Activated CD4-positive, alpha-beta memory T cell treated with anti-CD3 and anti-CD28 coated beads, Interleukin-2, amount 10 ng/mL, durations not matched to agents 7 days and 5 days (primary cell): ENCODE measurements at regions not wholly inside any gene's neighbourhood (a gene's known extent, or its start where the extent isn't known, plus 50 kb on each side); places are given as distances from the start of the nearest gene placed in this dataset.

Experiments
- CTCF ChIA-PET: fragments of 350-600 bp; sonication (Branson Sonifier 250); formaldehyde crosslinking; loops from one replicate; lab custom pipeline; 2021; ENCODE audit warnings: antibody characterized with exemption, inconsistent platforms; lab: Charles Lee
- POLR2A ChIA-PET: fragments of 350-600 bp; sonication (Branson Sonifier 250); formaldehyde crosslinking; loops from one replicate; lab custom pipeline; 2021; ENCODE audit warnings: antibody characterized with exemption; lab: Charles Lee
- DNase-seq: peaks from one replicate; pipeline ENCODE4 v3.0.0-alpha.2; 2020
- H3K27ac Mint-ChIP-seq: one replicate; pipeline ENCODE4 v1.8.0; 2021; ENCODE audit warnings: mild to moderate bottlenecking, mixed read lengths
- H3K27me3 Mint-ChIP-seq: one replicate; pipeline ENCODE4 v1.8.0; 2021; ENCODE audit warnings: mixed read lengths
- H3K36me3 Mint-ChIP-seq: one replicate; pipeline ENCODE4 v1.8.0; 2021; ENCODE audit warnings: low read depth, mixed read lengths
- H3K4me1 Mint-ChIP-seq: one replicate; pipeline ENCODE4 v1.8.0; 2021; ENCODE audit warnings: mixed read lengths
- H3K4me3 Mint-ChIP-seq: one replicate; pipeline ENCODE4 v1.8.0; 2021; ENCODE audit warnings: mild to moderate bottlenecking, mixed read lengths
- H3K9me3 Mint-ChIP-seq: one replicate; pipeline ENCODE4 v1.8.0; 2021; ENCODE audit warnings: mixed read lengths

DNA sequence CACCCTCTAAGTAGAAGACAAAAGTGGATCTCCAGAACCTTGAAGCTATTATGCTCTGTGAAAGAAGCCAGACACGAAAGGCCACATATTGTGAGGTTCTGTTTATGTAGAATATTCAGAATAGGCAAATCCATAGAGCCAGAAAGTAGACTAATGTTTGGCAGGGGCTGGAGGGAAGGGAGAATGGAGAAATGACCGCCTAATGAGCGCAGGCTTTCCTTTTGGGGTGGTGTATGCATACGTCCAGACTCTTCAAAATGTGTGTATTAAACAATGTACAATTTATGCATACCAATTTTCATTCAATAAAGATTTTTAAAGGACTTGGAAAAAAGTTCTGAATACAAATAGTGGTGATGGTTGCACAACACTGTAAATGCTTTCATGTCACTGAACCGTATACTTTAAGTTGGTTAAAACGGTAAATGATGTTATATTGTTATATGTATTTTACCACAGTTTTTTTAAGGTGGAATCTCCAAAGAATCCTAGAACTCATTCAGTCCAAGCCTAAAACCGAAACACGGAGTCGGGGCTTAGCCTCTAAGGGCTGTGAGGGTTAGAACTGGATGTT, 397.4 kb downstream of the SOX9 start:
- Mint-ChIP-seq H3K27me3 (no peaks in the 10 kb centered on the region), H3K36me3 (no peaks in the 10 kb centered on the region), H3K4me3 (no peak overlapping the region), H3K4me1 (no peaks in the 10 kb centered on the region), H3K27ac (no peak overlapping the region), H3K9me3 (no peaks in the 10 kb centered on the region)
- DNase-seq, result no peak
- ChIA-PET CTCF (no interaction called here), POLR2A (no interaction called here)

DNA sequence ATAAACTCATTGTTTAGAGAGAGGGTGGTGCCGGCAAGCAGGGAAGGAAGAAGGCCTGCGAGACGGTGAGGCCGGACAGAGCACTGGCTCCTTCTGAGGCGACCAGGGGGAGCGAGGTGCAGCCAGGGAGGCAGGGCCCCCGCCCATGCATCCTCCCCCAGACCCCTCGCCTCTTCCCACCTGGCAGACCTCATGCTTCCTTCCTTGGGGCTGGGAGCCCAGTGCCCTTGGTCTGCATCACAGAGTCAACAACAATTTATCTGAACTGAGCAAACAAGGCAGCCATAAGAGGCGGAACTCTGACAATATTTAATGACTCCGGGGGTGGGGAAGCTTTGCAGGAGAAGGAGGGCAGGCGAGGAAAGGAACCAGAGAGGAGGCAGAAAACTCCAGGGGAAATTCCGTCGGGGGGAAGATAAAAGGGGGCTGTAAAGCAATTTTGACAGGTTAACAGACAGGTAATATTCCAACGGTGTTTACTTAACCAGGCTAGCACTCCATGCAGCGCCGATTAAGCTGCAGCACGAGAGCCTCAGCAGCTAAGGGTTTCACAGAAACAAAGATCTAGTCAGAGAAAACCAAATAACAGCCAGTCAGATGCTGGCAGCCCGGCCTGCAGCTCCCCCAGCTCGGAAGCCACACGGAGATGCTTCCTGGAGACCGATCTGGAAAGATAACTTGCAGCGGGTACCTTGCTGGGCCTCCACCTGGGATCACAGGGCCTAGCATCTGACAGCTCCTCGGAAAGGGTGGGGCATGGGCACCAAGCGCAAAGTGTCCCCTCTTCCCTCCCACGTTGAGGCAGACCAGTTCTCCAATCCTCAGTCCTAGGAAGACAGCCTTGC, 398.2 kb downstream of the SOX9 start:
- ChIA-PET CTCF (no interaction called here), POLR2A (no interaction called here)
- Mint-ChIP-seq H3K27me3 (no peaks in the 10 kb centered on the region), H3K4me3 (no peak overlapping the region), H3K36me3 (no peaks in the 10 kb centered on the region), H3K9me3 (no peaks in the 10 kb centered on the region), H3K27ac (no peak overlapping the region), H3K4me1 (no peaks in the 10 kb centered on the region)
- no peak for DNase-seq

DNA sequence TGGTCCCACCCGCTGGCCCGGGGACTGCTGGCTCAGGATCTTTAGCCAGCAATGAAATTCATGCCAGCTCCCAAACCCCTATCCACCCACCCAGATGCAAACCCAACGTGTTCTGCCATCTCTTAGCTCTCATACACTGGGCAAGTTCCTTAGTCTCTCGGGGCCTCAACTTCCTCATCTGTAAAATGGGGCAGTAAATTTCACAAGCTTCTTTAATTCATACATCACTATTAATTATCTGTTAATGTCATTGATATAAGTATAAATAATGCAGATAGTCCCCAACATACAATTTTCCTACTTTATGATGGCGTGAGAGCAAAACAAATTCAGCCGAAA, 398.7 kb downstream of the SOX9 start:
- no peak overlapping the region for H3K4me3 Mint-ChIP-seq
- H3K9me3 Mint-ChIP-seq, result no peaks in the 10 kb centered on the region
- H3K36me3 Mint-ChIP-seq, result no peaks in the 10 kb centered on the region
- CTCF ChIA-PET, result interaction anchor here (0.6 kb wide), 1 partner anchor 10 kb away, joined by 3 read pairs; no protein-coding TSS in a partner anchor
- POLR2A ChIA-PET, result no interaction called here
- no peak for DNase-seq
- H3K27ac Mint-ChIP-seq, result no peak overlapping the region
- H3K4me1 Mint-ChIP-seq, result no peaks in the 10 kb centered on the region
- peaks cover 2% of the 10 kb centered on the region for H3K27me3 Mint-ChIP-seq

DNA sequence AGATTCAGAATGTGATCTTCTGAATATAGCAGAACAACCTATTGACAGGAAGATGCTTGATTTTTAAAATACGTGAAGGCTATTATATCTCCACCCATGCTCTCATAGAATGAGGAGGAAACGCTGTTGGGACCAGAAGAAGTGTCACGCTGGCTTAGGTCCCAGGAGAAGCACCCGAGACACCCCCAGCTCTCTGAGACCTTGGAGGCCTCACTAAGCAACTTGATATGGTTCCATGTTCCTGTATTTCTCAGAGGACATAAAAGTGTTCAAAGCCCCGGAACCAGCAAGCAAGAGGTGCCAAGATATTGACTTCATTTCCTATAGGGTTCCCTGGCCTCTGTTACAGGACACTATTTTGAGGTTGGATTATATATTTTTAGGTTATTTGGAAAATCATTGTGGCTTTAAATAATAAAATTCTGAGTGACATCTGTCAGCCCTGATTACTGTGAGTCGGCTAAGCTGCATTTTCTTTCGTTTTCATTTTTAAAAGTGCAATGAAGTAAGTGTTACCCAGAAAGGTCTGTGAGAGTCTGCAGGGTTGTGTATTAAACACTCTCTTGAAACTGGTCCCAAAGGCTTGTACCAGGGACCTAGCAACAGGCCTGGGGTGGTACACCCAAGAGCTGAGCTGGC, 400.0 kb downstream of the SOX9 start:
- Mint-ChIP-seq H3K27ac (no peak overlapping the region), H3K4me3 (no peak overlapping the region)
- POLR2A ChIA-PET, result no interaction called here

DNA sequence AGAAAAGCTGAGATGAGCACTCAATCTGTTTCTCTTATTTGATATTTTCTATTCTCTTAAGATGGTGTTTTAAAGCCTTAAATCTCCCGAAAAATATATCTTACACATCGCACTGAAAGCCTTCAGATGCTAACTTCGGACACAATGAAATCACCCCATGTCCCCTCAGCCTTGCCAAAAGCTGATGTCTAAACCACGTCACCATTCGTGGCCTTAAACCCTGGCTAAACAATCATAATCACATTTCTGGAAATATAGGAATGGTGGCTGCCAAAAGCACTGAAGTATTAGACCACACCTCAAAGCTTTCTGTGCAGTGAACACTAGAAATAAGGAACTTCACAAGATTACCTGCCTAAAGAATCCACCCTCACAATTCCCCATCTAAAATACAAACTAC, 402.7 kb downstream of the SOX9 start:
- H3K4me3 Mint-ChIP-seq, result no peak overlapping the region
- peaks cover 2% of the 10 kb centered on the region for H3K27me3 Mint-ChIP-seq
- no peak overlapping the region for H3K27ac Mint-ChIP-seq
- no peaks in the 10 kb centered on the region for H3K4me1 Mint-ChIP-seq
- POLR2A ChIA-PET, result no interaction called here
- H3K9me3 Mint-ChIP-seq, result no peaks in the 10 kb centered on the region
- no peak for DNase-seq
- CTCF ChIA-PET, result no interaction called here
- H3K36me3 Mint-ChIP-seq, result no peaks in the 10 kb centered on the region

More for the DNA sequence above, 400.0 kb downstream of the SOX9 start:
- no peaks in the 10 kb centered on the region for H3K4me1 Mint-ChIP-seq
- CTCF ChIA-PET, result no interaction called here
- peaks cover 2% of the 10 kb centered on the region for H3K27me3 Mint-ChIP-seq
- no peaks in the 10 kb centered on the region for H3K36me3 Mint-ChIP-seq
- DNase-seq, result no peak
- H3K9me3 Mint-ChIP-seq, result no peaks in the 10 kb centered on the region

DNA sequence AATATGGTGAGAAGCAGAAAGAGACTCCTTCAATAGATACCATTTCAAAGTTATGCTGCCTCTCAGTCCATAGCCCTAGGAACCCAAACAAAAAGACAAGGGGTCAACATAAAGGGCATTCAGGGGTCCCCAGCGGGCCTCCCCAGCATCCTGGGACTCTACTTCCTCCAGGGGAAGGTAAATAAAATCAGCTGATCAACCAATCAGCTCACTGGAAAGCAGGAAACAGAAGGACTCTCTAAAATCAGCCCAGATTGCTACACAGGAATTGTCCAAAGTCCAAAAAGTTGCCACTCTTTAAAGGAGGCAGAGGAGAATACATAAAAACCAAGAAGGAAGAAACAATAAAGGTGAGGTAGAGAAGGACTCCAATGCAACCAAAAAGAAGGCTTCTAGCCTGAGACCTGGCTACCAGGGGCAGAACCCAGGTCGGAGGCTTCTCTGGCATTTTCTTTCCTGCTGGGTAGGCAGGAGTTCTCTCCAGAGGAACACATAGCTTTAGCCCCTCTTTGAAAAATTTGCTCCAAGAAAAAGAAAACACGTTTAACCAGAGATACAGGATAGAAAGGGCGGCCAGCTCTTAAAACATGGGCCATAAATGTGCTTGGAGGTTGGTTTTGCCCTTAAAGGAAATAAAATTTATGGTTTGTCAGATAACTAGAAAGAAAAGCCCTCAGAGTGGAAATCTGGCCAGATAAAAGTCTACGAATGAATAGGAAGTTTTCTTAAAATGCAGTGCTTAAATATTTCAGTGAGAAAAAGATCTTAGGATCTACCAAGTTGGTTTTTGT, 404.6 kb downstream of the SOX9 start:
- Mint-ChIP-seq H3K36me3 (no peaks in the 10 kb centered on the region), H3K4me3 (no peak overlapping the region), H3K4me1 (no peaks in the 10 kb centered on the region), H3K9me3 (no peaks in the 10 kb centered on the region), H3K27ac (no peak overlapping the region), H3K27me3 (peaks cover 2% of the 10 kb centered on the region)
- ChIA-PET CTCF (no interaction called here), POLR2A (no interaction called here)
- no peak for DNase-seq

DNA sequence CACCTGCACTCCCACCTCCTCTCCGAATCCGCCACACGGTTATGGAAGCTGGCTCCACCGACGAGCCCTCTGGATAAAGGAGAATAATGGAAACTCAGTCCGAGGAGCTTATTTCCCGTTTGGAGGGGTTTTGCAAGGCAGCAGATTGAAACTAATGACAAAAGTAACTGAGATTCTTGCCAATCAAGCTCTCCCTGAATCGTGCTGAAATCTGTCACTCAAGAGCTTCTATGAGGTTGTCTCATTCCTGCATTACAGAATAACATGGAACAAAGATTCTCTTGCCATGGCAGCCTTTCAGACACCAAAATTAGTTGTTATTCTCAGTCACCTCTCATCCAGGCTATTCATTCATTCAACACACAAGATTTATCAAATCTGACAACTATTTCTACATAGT, 405.9 kb downstream of the SOX9 start:
- no peak for DNase-seq
- H3K36me3 Mint-ChIP-seq, result no peaks in the 10 kb centered on the region
- peaks cover 2% of the 10 kb centered on the region for H3K27me3 Mint-ChIP-seq
- H3K4me3 Mint-ChIP-seq, result no peak overlapping the region
- no peak overlapping the region for H3K27ac Mint-ChIP-seq
- ChIA-PET POLR2A (no interaction called here), CTCF (no interaction called here)
- H3K9me3 Mint-ChIP-seq, result no peaks in the 10 kb centered on the region
- H3K4me1 Mint-ChIP-seq, result no peaks in the 10 kb centered on the region

DNA sequence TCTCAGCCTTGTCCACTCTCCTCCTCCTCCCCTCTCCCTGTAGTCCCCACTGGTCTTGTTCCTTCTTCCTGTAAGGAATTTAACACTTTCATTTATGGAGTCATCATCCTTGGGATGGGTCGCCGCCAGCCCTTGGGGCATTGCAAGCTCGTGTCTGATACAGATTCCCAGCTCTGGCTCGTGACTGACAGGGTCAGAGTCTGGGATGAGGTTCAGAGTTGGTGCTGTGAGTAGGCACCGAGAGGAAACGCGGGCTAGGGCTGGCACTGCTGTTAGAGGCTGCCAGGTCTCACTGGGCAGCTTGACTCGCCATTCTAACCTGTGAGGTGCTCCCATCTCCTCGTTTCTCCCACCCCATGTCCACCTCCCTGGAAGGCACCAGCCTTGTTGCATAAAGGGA, 407.0 kb downstream of the SOX9 start:
- CTCF ChIA-PET, result interaction anchor here (0.7 kb wide), 1 partner anchor 12 kb away, joined by 3 read pairs; no protein-coding TSS in a partner anchor
- Mint-ChIP-seq H3K4me1 (no peaks in the 10 kb centered on the region), H3K27me3 (peaks cover 2% of the 10 kb centered on the region)

DNA sequence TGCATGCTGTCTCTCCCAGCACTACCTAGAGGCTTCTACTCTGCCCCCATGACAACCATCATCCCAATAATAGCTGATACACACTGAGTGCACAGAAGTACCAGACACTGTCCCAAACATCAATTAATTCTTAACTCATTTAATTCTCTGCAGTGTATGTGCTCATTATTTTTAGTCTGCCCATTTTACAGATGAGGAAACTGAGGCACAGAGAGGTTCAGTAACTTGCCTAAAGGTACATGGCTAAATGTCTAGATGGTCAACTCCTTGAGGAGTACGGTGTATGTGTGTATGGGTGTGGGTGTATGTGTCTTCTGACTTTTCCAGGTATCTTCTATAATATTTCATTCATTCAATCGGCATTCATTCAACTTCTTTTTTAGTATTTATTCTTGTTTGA, 407.9 kb downstream of the SOX9 start:
- Mint-ChIP-seq H3K27me3 (peaks cover 2% of the 10 kb centered on the region), H3K27ac (no peak overlapping the region), H3K9me3 (no peaks in the 10 kb centered on the region), H3K4me1 (no peaks in the 10 kb centered on the region), H3K4me3 (no peak overlapping the region), H3K36me3 (no peaks in the 10 kb centered on the region)
- ChIA-PET CTCF (no interaction called here), POLR2A (no interaction called here)
- no peak for DNase-seq

More for the DNA sequence above, 407.0 kb downstream of the SOX9 start:
- POLR2A ChIA-PET, result no interaction called here
- no peak overlapping the region for H3K27ac Mint-ChIP-seq
- no peak overlapping the region for H3K4me3 Mint-ChIP-seq
- no peaks in the 10 kb centered on the region for H3K9me3 Mint-ChIP-seq
- no peaks in the 10 kb centered on the region for H3K36me3 Mint-ChIP-seq
- no peak for DNase-seq

DNA sequence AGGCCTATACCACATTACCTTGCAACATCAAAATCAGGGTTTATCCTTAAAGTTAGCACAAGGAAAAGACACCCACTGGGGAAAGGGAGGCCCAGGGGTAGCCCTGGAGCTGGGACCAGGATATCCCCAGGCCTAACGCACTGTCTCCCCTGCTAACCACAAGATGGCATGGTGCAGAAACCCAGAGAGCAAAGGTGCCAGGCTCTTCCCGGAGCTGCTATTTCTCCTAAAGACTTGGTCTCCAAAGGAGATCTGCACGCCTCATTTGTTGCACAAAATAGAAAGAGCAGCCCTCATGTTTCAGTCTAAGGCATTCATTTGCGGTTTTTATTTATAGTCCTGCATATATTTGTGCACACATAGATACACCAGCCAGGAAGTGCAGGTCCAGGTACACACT, 408.6 kb downstream of the SOX9 start:
- H3K27me3 Mint-ChIP-seq, result peaks cover under 1% of the 10 kb centered on the region
- H3K4me3 Mint-ChIP-seq, result no peak overlapping the region
- no peak overlapping the region for H3K27ac Mint-ChIP-seq
- CTCF ChIA-PET, result interaction anchor here (0.7 kb wide), 1 partner anchor 10 kb away, joined by 3 read pairs; no protein-coding TSS in a partner anchor
- DNase-seq, result no peak
- no peaks in the 10 kb centered on the region for H3K36me3 Mint-ChIP-seq
- no peaks in the 10 kb centered on the region for H3K9me3 Mint-ChIP-seq
- POLR2A ChIA-PET, result no interaction called here
- no peaks in the 10 kb centered on the region for H3K4me1 Mint-ChIP-seq

DNA sequence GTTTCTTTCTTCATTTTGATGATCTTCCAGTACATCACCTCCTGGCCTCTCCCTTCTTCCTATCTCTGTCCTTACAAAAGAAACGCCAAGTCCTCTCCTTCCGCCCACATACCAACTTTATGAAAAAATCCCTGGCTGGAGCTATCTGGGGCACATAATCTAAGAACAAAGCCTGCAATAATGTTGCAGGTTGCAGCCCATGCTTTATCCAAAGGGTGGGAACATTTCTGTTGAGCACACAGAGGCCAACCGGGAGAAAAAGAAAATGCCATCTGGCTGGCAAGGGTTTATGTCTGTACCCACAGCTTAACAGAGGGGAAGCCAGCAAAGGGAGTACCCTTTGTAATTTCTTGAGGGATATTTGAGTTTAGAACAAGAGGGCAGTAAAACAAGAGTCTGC, 409.6 kb downstream of the SOX9 start:
- Mint-ChIP-seq H3K27ac (no peak overlapping the region), H3K9me3 (no peaks in the 10 kb centered on the region), H3K4me3 (no peak overlapping the region), H3K4me1 (no peaks in the 10 kb centered on the region), H3K27me3 (no peaks in the 10 kb centered on the region), H3K36me3 (no peaks in the 10 kb centered on the region)
- ChIA-PET CTCF (no interaction called here), POLR2A (no interaction called here)
- DNase-seq, result no peak

DNA sequence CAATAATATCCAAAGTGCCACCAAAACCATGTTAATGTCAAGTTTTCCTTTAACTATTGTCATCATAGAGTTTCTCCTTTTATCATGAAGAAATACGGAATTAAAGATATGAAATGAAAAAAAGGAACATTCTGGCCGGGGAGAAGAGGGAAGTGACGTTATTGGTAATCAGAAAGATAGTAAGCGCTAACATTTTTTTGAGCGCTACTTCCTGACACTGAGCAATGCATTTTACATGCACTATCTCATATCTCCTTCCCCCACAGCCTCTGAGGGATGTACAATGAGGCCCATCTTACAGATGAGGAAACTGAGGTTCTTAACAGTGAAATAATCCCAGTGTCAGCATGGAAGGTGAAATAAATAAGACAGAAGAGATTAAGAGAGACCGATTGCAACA, 410.9 kb downstream of the SOX9 start:
- Mint-ChIP-seq H3K36me3 (no peaks in the 10 kb centered on the region), H3K9me3 (no peaks in the 10 kb centered on the region), H3K4me1 (no peaks in the 10 kb centered on the region), H3K4me3 (no peak overlapping the region), H3K27ac (no peak overlapping the region), H3K27me3 (no peaks in the 10 kb centered on the region)
- ChIA-PET POLR2A (no interaction called here), CTCF (no interaction called here)
- no peak for DNase-seq

DNA sequence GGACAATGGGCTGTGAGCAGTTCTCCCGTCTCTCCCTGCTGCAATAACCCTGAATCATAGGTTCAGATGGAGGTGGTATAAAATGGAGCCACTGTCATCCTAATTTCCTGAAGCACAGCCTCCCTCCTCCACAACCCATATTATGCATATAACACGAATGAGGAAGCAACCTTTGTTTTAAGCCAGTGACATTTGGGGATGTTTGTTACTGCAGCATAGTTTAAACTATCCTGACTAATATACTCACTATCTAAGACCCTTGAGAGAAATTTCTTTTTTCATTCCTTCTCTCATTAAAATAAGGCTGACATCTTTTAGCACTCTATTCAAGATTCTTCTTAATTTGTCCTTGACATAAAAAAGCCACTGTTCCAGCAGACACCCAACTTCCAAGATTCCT, 413.4 kb downstream of the SOX9 start:
- peaks cover under 1% of the 10 kb centered on the region for H3K27me3 Mint-ChIP-seq
- H3K9me3 Mint-ChIP-seq, result no peaks in the 10 kb centered on the region
- DNase-seq, result no peak
- no peak overlapping the region for H3K4me3 Mint-ChIP-seq
- ChIA-PET POLR2A (no interaction called here), CTCF (no interaction called here)
- no peak overlapping the region for H3K27ac Mint-ChIP-seq
- no peaks in the 10 kb centered on the region for H3K36me3 Mint-ChIP-seq
- no peaks in the 10 kb centered on the region for H3K4me1 Mint-ChIP-seq
